Putamen (tissue), 1 donor: ENCODE measurements at regions not wholly inside any gene's neighbourhood (a gene's known extent, or its start where the extent isn't known, plus 50 kb on each side); places are given as distances from the start of the nearest gene placed in this dataset.
A peak's percentile ranks its signal among the peaks of the same experiment; 100 is the strongest.
"Not testable (repeated sequence)": the region's sequence is repeated elsewhere in the genome, so short reads cannot be mapped to it uniquely, and the experiment has no call there.

Source experiments
- DNase-seq: peaks from one replicate; pipeline ENCODE4 v3.0.0-alpha.2; 2016; ENCODE audit warnings: low spot score

GRCh38 chr6:9192405-9192909 lies 757.1 kb upstream of the SLC35B3 start:
- no peak for DNase-seq

GRCh38 chr6:9186148-9186547 lies 750.8 kb upstream of the SLC35B3 start:
- DNase-seq = no peak

GRCh38 chr6:9178071-9178470 lies 742.7 kb upstream of the SLC35B3 start:
- DNase-seq = no peak

DNA sequence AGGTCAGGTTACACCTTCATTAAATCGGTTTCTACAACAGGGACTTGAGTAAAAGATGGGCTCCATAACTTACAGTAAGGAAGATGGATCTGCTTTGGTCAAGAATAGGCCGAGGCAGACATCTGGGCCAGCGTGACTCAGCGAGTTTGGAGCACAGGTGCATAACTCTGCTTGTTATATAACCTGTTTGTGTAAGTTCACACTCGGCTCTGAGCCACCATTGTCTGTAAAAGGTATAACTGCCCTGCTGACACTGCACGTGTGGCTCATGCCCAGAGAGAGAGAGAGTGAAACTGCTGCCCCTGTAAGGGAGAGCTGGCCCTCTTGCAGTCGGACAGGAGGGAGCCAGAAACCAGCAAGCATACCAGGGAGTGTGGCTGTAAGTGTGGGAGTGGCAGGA lies 737.9 kb upstream of the SLC35B3 start:
- no peak for DNase-seq

- DNase-seq = no peak
Measured at GRCh38 chr6:9172096-9172495, 736.8 kb upstream of the SLC35B3 start.

DNA sequence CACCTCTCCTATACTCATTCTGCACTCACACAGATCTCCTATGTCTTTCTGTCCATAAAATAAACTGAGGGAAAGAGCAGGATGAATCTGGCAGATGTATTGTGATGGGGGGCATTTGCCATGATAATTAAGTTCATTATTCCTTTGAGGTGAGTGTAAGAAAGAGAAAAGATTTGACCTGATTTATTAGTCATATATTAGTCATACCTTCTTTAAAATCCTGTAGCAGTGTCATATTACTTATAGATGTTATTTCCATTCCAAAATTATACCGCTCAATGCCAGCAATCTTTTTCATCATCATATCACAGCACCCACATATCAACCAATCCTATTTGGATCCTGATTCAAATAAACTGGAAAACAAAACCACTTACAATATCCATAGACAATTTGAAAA lies 733.3 kb upstream of the SLC35B3 start:
- no peak for DNase-seq

DNA sequence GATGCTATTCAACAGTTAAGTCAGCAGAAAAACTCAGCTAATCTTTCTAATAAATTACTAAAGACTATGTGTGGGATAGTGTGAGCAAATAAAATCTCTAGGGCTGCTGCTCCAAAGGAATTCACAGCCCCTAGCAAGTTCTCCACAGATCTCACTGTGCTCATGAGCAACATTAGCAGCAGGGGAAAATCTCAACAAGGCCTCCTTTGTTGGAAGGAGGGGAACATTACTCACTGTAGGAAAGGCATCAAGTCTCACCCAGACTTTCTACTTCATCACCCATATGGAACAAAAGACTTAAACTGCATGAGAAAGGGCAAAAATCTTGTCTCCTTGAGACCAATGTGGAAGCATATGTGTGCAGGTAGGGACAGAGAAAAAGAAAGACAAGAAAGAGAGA lies 726.4 kb upstream of the SLC35B3 start:
- DNase-seq = no peak

- DNase-seq = no peak
Measured at GRCh38 chr6:9159051-9159450, 723.7 kb upstream of the SLC35B3 start.

DNA sequence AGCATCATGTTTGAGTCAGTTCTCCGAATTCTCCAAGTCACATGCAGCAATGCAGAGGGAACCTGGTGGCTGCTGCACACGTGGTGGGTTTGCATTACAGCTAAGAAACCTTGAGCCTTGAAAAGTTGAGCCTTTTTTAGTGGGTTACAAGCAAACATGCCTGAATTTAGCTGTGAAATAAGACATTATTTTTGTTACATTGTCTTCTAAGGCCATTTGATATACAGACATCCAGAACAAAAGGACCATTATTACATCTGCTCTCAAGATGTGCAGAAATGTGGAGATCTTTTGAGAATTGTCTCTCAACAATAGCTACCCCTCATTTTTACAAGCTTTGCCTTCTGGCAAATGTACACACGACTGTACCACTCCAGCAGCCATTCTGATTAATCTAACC lies 720.5 kb upstream of the SLC35B3 start:
- no peak for DNase-seq

- DNase-seq = no peak
Measured at GRCh38 chr6:9143140-9143539, 707.8 kb upstream of the SLC35B3 start.

GRCh38 chr6:9140951-9141460 lies 705.7 kb upstream of the SLC35B3 start:
- no peak for DNase-seq

DNA sequence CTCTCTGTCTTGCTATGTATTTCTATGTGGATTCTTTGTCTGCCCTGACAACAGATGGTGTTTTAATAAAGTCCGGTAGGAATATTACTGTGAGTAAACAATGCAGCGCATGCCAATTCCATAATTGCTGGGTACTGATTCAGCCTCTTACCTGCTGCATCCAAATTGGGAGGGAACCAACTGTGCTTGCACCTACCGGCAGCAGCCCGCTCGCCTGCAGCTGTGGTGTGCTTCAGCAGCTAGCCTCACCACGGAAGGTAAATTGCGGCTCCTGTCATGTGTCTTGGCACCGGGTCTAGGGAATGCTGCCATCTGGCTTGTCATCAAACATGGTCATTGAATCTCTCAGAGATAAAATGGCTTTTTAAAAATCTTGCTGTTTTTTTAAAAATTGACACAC lies 704.8 kb upstream of the SLC35B3 start:
- no peak for DNase-seq

DNA sequence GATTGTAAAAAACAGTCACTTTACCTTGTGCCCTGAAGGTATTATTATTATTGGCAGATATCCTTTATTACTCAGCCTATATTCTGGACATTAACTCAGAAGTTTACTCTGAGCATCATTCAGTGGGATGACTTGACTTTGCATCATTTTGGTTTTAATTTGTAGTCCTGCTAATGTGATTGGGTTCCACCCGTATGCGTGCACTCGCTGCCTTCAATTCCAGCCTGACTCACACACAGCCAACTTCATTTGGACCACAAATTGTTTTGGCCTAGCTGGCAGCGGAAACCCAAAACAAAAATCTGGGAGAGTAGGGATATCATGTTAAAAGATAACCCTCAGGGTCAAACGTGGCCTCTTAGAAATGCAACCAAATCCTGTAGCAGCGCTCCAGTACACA lies 704.4 kb upstream of the SLC35B3 start:
- no peak for DNase-seq

DNA sequence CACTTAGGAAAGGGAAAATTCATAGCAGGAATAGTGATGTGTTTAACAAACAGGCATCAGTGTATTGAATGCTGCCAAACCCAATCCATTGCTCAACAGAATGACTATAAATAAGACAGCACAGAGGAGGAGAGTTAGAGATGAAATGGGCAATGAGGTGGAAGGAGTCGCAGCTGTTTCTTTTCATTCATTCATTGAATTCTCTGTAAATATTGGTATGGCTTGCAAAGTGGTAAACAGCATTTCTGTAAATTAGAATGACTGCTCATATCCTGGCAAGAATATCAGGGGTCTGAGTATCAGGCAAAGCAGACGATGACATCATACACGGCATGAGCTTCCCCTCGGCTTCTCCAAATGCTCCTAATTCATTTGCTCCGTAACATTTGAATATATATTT lies 703.6 kb upstream of the SLC35B3 start:
- no peak for DNase-seq

- DNase-seq = no peak
Measured at GRCh38 chr6:9136141-9136822, 700.9 kb upstream of the SLC35B3 start.

DNA sequence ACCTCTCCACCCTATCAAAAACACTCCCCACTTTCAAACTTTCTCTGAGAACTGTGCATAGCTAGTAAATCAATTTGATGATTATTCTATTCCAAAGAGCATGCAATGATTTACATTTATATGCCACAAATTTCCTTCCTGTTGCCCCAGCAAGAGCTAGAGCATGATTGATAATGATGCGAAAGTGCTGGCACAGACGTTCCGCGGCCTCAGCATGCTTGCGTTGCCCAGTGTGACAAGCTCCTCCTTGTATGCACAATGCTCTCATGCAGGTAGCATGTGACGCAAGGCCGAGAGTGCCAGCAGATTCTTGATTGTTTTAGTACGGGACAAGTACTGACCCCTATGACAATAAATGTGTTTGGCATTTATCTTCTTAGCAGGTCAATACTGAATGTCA lies 696.3 kb upstream of the SLC35B3 start:
- DNase-seq = no peak

GRCh38 chr6:9131201-9131600 lies 695.9 kb upstream of the SLC35B3 start:
- DNase-seq = no peak

DNA sequence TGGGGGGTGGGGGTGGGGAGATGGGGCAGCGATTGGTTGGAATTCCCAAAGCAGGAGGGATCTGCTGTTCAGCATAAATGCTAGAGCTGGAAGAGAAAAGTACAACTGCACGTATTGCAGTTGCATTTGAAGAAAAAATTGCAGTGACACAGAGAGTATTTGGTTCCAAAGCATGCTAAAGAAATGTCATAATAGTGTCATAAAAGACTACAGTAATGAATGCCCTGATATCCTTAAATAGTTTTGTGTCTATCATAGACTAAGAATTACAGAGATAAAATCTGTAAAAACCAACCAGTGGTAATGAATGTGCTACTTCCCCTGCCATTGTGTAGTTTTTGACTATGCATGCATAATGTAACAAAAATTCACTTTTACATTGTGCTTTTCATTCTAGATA lies 693.6 kb upstream of the SLC35B3 start:
- DNase-seq = peak; percentile 6

GRCh38 chr6:9126878-9127560 lies 691.7 kb upstream of the SLC35B3 start:
- peak; percentile 60 for DNase-seq

- DNase-seq = not testable (repeated sequence)
Measured at GRCh38 chr6:9126034-9126433, 690.7 kb upstream of the SLC35B3 start.

- DNase-seq = no peak
Measured at GRCh38 chr6:9121549-9121948, 686.2 kb upstream of the SLC35B3 start.

- no peak for DNase-seq
Measured at GRCh38 chr6:9116026-9116425, 680.7 kb upstream of the SLC35B3 start.

GRCh38 chr6:9112544-9112943 lies 677.2 kb upstream of the SLC35B3 start:
- no peak for DNase-seq
